DOHH2 (cell line): ENCODE measurements at regions not wholly inside any gene's neighbourhood (a gene's known extent, or its start where the extent isn't known, plus 50 kb on each side); places are given as distances from the start of the nearest gene placed in this dataset.

ENCODE experiments used
- H3F3A ChIP-seq: fragments of 200-600 bp; sonication (generic), shearing (Covaris generic); 2 replicates; pipeline ENCODE4 v1.6.0; 2016; ENCODE audit warnings: antibody characterized with exemption, mild to moderate bottlenecking; ENCODE audit not compliant: control insufficient read depth, insufficient read depth
- H3K27ac ChIP-seq: fragments of 200-600 bp; sonication (generic); 2 replicates; pipeline ENCODE4 v1.5.1; 2014; ENCODE audit warnings: low read depth, mild to moderate bottlenecking, low read length, moderate library complexity
- H3K27me3 ChIP-seq: fragments of 200-600 bp; sonication (generic); 2 replicates; pipeline ENCODE4 v1.6.1; 2014; ENCODE audit warnings: mild to moderate bottlenecking, low read length, mixed read lengths; ENCODE audit not compliant: control insufficient read depth
- H3K36me3 ChIP-seq: fragments of 200-600 bp; sonication (generic); 2 replicates; pipeline ENCODE4 v1.6.1; 2014; ENCODE audit warnings: mild to moderate bottlenecking, low read length, moderate library complexity, mixed read lengths; ENCODE audit not compliant: control insufficient read depth
- H3K4me1 ChIP-seq: fragments of 200-600 bp; sonication (generic); 2 replicates; pipeline ENCODE4 v1.6.1; 2014; ENCODE audit warnings: mild to moderate bottlenecking, low read length, mixed read lengths; ENCODE audit not compliant: control insufficient read depth
- H3K4me2 ChIP-seq: fragments of 200-600 bp; sonication (generic); 2 replicates; pipeline ENCODE4 v1.6.0; 2014; ENCODE audit warnings: mild to moderate bottlenecking, low read length, moderate library complexity
- H3K4me3 ChIP-seq: fragments of 200-600 bp; sonication (generic); 2 replicates; pipeline ENCODE4 v1.5.1; 2014; ENCODE audit warnings: mild to moderate bottlenecking, low read length, mixed read lengths
- H3K79me2 ChIP-seq: fragments of 200-600 bp; sonication (generic); 2 replicates; pipeline ENCODE4 v1.6.1; 2014; ENCODE audit warnings: mild to moderate bottlenecking, low read length, mixed read lengths; ENCODE audit not compliant: control insufficient read depth
- H3K9me2 ChIP-seq: fragments of 200-600 bp; sonication (generic); replicated peaks from 2 replicates; pipeline ENCODE4 v1.6.1; 2014; ENCODE audit warnings: mild to moderate bottlenecking, low read length, mixed read lengths; ENCODE audit not compliant: control insufficient read depth
- H3K9me3 ChIP-seq: fragments of 200-600 bp; sonication (generic); 2 replicates; pipeline ENCODE4 v1.6.1; 2014; ENCODE audit warnings: antibody characterized with exemption, low read length, mixed read lengths; ENCODE audit not compliant: control insufficient read depth, insufficient read depth
- H4K20me1 ChIP-seq: fragments of 200-600 bp; sonication (generic); 2 replicates; pipeline ENCODE4 v1.6.0; 2014; ENCODE audit warnings: low read depth, mild to moderate bottlenecking, antibody characterized with exemption, low read length, moderate library complexity; ENCODE audit not compliant: control insufficient read depth, insufficient read depth
- CTCF ChIP-seq: fragments of 200-600 bp; sonication (generic); IDR thresholded peaks from one replicate; pipeline ENCODE4 v1.5.1; 2014; ENCODE audit warnings: antibody characterized with exemption, mild to moderate bottlenecking, low read depth, low read length; ENCODE audit not compliant: poor library complexity, severe bottlenecking
- EZH2phosphoT487 ChIP-seq: fragments of 200-600 bp; sonication (generic); IDR thresholded peaks from 2 replicates; pipeline ENCODE4 v1.6.1; 2017; ENCODE audit warnings: borderline replicate concordance, mild to moderate bottlenecking, antibody characterized with exemption, low read length, moderate library complexity, mixed read lengths

GRCh38 chr11:37422511-37422910 is 824.5 kb upstream of the RAG2 start:
- H3K4me1 ChIP-seq: no peaks in the 10 kb centered on the region
- no peaks in the 10 kb centered on the region for H3F3A ChIP-seq
- no peak overlapping the region for H3K4me3 ChIP-seq
- H3K4me2 ChIP-seq: no peak overlapping the region
- TF ChIP-seq EZH2phosphoT487: no peak
- no peaks in the 10 kb centered on the region for H3K27me3 ChIP-seq
- no peaks in the 10 kb centered on the region for H3K79me2 ChIP-seq
- H3K27ac ChIP-seq: no peak overlapping the region
- no peaks in the 10 kb centered on the region for H3K36me3 ChIP-seq
- H3K9me3 ChIP-seq: no peaks in the 10 kb centered on the region; the same call in 1 of the 2 replicates
- no peaks in the 10 kb centered on the region for H3K9me2 ChIP-seq
- H4K20me1 ChIP-seq: no peaks in the 10 kb centered on the region

- no peaks in the 10 kb centered on the region for H4K20me1 ChIP-seq
- H3K36me3 ChIP-seq: no peaks in the 10 kb centered on the region
- no peaks in the 10 kb centered on the region for H3F3A ChIP-seq
Measured at GRCh38 chr11:37411289-37411688, 813.3 kb upstream of the RAG2 start.

GRCh38 chr11:37409124-37409523 is 811.1 kb upstream of the RAG2 start:
- Histone ChIP-seq H3K36me3 (no peaks in the 10 kb centered on the region), H3K4me2 (no peak overlapping the region), H4K20me1 (no peaks in the 10 kb centered on the region), H3K27me3 (no peaks in the 10 kb centered on the region), H3K9me2 (no peaks in the 10 kb centered on the region), H3K27ac (no peak overlapping the region), H3K4me1 (no peaks in the 10 kb centered on the region), H3K79me2 (no peaks in the 10 kb centered on the region), H3K4me3 (no peak overlapping the region), H3K9me3 (no peaks in the 10 kb centered on the region), H3F3A (no peaks in the 10 kb centered on the region)
- TF ChIP-seq CTCF: no peak
- TF ChIP-seq EZH2phosphoT487: no peak

More at GRCh38 chr11:37411289-37411688, 813.3 kb upstream of the RAG2 start:
- no peak overlapping the region for H3K4me2 ChIP-seq
- H3K27ac ChIP-seq: no peak overlapping the region
- H3K9me3 ChIP-seq: no peaks in the 10 kb centered on the region
- H3K79me2 ChIP-seq: no peaks in the 10 kb centered on the region
- no peaks in the 10 kb centered on the region for H3K27me3 ChIP-seq
- H3K9me2 ChIP-seq: no peaks in the 10 kb centered on the region
- H3K4me3 ChIP-seq: no peak overlapping the region
- no peak for TF ChIP-seq EZH2phosphoT487
- no peak for TF ChIP-seq CTCF
- H3K4me1 ChIP-seq: no peaks in the 10 kb centered on the region

- no peaks in the 10 kb centered on the region for H3K27me3 ChIP-seq
- no peaks in the 10 kb centered on the region for H3K79me2 ChIP-seq
- no peaks in the 10 kb centered on the region for H4K20me1 ChIP-seq
- TF ChIP-seq CTCF (no peak), EZH2phosphoT487 (no peak)
- no peak overlapping the region for H3K27ac ChIP-seq
- no peaks in the 10 kb centered on the region for H3F3A ChIP-seq
- no peaks in the 10 kb centered on the region for H3K9me2 ChIP-seq
- no peaks in the 10 kb centered on the region for H3K36me3 ChIP-seq
- no peaks in the 10 kb centered on the region for H3K9me3 ChIP-seq
- H3K4me2 ChIP-seq: no peak overlapping the region
- no peak overlapping the region for H3K4me3 ChIP-seq
- no peaks in the 10 kb centered on the region for H3K4me1 ChIP-seq
Measured at GRCh38 chr11:37407461-37407860, 809.4 kb upstream of the RAG2 start.
